ENCODE measurements at regions not wholly inside any gene's neighbourhood (a gene's known extent, or its start where the extent isn't known, plus 50 kb on each side); places are given as distances from the start of the nearest gene placed in this dataset.

DNA sequence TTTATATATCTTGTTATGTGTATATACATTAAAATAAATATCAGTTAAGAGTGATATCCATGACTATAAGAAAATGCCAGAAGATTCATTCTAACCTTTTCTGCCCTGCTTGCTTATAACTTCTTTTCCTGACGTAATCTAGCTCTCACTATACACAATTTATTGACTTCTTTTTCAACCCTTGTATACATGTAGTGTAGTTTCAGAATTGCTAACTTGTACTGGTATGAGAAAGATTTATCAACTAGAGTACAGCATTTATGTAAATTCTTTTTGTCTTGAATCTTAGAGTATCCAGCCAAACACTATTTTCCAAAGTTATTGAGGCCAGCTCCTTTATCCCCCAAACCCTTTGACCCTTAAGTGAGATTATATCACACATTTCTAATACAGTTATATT lies 798.0 kb upstream of the RAB6C start:
- no peak for TF ChIP-seq CTCF (conservative IDR thresholded peaks at IDR 0.05 in 1 of 2, IDR thresholded peaks at IDR 0.05 in 1 of 2; ENCODE audit: low read depth in 1 of 2, low read length in 2 of 2)
- no peak for TF ChIP-seq EZH2 (IDR thresholded peaks at IDR 0.05; ENCODE audit: low read length, missing control alignments)
